ENCODE measurements at regions not wholly inside any gene's neighbourhood (a gene's known extent, or its start where the extent isn't known, plus 50 kb on each side); places are given as distances from the start of the nearest gene placed in this dataset.

DNA sequence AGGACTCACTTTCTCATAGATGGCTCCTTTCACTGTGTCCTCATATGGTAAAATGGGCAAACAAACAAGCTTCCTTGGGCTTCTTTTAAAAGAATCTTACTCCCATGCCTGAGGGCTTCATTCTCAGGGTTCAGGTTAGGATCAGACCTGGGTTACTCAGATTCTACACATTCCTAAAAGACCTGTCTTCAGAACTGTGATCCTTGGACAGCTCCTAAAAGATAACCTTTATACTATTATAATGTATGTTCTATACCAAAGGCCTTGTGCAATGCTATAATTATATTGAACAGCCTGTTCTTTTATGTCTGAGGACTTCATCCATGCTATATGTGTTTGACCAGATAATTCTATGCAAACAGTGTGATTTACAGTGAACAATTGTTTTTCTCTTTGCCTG lies 264.4 kb upstream of the CDH10 start:
- Histone ChIP-seq H3K9me3 (no peaks in the 10 kb centered on the region), H3K4me1 (no peaks in the 10 kb centered on the region), H3K36me3 (ENCODE audit: control insufficient read depth, insufficient read depth, low read length) (no peaks in the 10 kb centered on the region), H3K4me3 (ENCODE audit: low read depth, low read length) (no peak overlapping the region), H3K27me3 (replicated peaks; ENCODE audit: control insufficient read depth, insufficient read depth, low read length) (no peaks in the 10 kb centered on the region)
- POLR2A ChIA-PET: no interaction called here
- intact Hi-C loops (cut with micrococcal nuclease; ENCODE audit: unreplicated experiment): no loop called here
- CTCF ChIA-PET: no interaction called here
- TF ChIP-seq, protein P1, sequence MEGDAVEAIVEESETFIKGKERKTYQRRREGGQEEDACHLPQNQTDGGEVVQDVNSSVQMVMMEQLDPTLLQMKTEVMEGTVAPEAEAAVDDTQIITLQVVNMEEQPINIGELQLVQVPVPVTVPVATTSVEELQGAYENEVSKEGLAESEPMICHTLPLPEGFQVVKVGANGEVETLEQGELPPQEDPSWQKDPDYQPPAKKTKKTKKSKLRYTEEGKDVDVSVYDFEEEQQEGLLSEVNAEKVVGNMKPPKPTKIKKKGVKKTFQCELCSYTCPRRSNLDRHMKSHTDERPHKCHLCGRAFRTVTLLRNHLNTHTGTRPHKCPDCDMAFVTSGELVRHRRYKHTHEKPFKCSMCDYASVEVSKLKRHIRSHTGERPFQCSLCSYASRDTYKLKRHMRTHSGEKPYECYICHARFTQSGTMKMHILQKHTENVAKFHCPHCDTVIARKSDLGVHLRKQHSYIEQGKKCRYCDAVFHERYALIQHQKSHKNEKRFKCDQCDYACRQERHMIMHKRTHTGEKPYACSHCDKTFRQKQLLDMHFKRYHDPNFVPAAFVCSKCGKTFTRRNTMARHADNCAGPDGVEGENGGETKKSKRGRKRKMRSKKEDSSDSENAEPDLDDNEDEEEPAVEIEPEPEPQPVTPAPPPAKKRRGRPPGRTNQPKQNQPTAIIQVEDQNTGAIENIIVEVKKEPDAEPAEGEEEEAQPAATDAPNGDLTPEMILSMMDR (IDR thresholded peaks at IDR 0.05; ENCODE audit: insufficient read depth in 1 of 2, low read depth in 1 of 2, low read length in 1 of 2, severe bottlenecking in 1 of 2, unreplicated experiment in 1 of 2): no peak
- BruUV-seq (replicated peaks): no TSS peak
- Mint-ChIP-seq H3K9me3 (ENCODE audit: unreplicated experiment) (no peaks in the 10 kb centered on the region), H3K36me3 (ENCODE audit: insufficient read depth, unreplicated experiment) (no peaks in the 10 kb centered on the region), H3K27ac (ENCODE audit: unreplicated experiment) (no peak overlapping the region), H3K4me1 (ENCODE audit: low read depth, unreplicated experiment) (no peaks in the 10 kb centered on the region), H3K4me3 (ENCODE audit: unreplicated experiment) (no peak overlapping the region), H3K27me3 (ENCODE audit: insufficient read depth, unreplicated experiment) (no peaks in the 10 kb centered on the region)
- no peak for DNase-seq

DNA sequence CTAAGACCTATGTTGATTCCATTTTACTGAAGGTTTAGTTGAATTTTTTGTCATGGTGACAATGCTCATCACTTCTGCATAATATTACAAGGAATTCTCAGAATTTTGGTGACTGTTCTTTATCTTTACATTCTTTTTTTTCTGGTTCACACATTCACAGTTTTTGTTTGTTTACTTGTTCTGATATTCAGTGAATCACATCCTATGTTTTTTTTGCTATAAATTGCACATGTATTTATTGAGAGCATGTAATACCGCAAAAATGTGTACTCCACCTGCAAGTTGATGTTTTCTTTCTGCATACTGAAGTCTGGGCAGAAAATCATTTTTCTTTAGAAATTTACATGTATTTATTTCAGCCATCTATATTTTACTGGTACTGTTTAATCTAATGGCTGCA lies 261.9 kb upstream of the CDH10 start:
- no peak for DNase-seq
- no peaks in the 10 kb centered on the region for H3K27me3 ChIP-seq (replicated peaks; ENCODE audit: control insufficient read depth, insufficient read depth, low read length)
- no TSS peak for BruUV-seq (replicated peaks)
- Mint-ChIP-seq H3K36me3 (ENCODE audit: insufficient read depth, unreplicated experiment) (no peaks in the 10 kb centered on the region), H3K4me1 (ENCODE audit: low read depth, unreplicated experiment) (no peaks in the 10 kb centered on the region), H3K4me3 (ENCODE audit: unreplicated experiment) (no peak overlapping the region), H3K27ac (ENCODE audit: unreplicated experiment) (no peak overlapping the region), H3K9me3 (ENCODE audit: unreplicated experiment) (no peaks in the 10 kb centered on the region), H3K27me3 (ENCODE audit: insufficient read depth, unreplicated experiment) (no peaks in the 10 kb centered on the region)
- H3K9me3 ChIP-seq: no peaks in the 10 kb centered on the region
- ChIA-PET CTCF (no interaction called here), POLR2A (no interaction called here)
- H3K36me3 ChIP-seq (ENCODE audit: control insufficient read depth, insufficient read depth, low read length): no peaks in the 10 kb centered on the region
- H3K4me1 ChIP-seq: no peaks in the 10 kb centered on the region
- H3K4me3 ChIP-seq (ENCODE audit: low read depth, low read length): no peak overlapping the region
- TF ChIP-seq, protein P1 (IDR thresholded peaks at IDR 0.05; ENCODE audit: insufficient read depth in 1 of 2, low read depth in 1 of 2, low read length in 1 of 2, severe bottlenecking in 1 of 2, unreplicated experiment in 1 of 2): no peak
- intact Hi-C loops (cut with micrococcal nuclease; ENCODE audit: unreplicated experiment): no loop called here

DNA sequence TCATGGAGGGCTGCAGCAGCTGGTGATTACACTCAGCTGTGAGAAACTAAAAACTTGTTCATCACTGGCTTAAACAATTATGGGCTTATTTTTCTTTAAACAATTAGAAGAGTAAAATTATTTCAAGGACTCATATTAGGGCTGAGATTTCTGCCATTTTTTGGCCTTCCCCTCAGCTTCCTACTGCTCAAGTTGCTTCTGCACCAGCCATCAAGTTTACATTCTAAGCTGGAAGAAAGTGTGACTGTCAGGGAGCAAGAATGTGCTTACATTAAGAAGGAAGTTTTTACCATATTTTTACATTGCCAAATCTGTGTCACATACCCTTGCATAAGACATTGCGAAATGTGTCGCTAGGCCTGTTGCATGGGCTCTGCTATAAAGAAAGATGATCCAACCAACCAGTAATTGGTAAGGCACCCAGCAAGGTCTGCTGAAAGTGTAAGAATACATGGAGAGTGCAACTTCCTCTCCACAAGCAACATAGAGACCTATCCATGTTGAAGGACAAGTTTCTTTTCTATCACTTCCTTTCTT lies 260.3 kb upstream of the CDH10 start:
- Histone ChIP-seq H3K27me3 (replicated peaks; ENCODE audit: control insufficient read depth, insufficient read depth, low read length) (no peaks in the 10 kb centered on the region), H3K36me3 (ENCODE audit: control insufficient read depth, insufficient read depth, low read length) (no peaks in the 10 kb centered on the region), H3K4me1 (no peaks in the 10 kb centered on the region), H3K9me3 (no peaks in the 10 kb centered on the region), H3K4me3 (ENCODE audit: low read depth, low read length) (no peak overlapping the region)
- no peaks in the 10 kb centered on the region for H3K27me3 Mint-ChIP-seq (ENCODE audit: insufficient read depth, unreplicated experiment)
- POLR2A ChIA-PET: no interaction called here
- no peak overlapping the region for H3K27ac Mint-ChIP-seq (ENCODE audit: unreplicated experiment)
- BruUV-seq (replicated peaks): no TSS peak
- no peak overlapping the region for H3K4me3 Mint-ChIP-seq (ENCODE audit: unreplicated experiment)
- TF ChIP-seq, protein P1 (IDR thresholded peaks at IDR 0.05; ENCODE audit: insufficient read depth in 1 of 2, low read depth in 1 of 2, low read length in 1 of 2, severe bottlenecking in 1 of 2, unreplicated experiment in 1 of 2): no peak
- H3K36me3 Mint-ChIP-seq (ENCODE audit: insufficient read depth, unreplicated experiment): no peaks in the 10 kb centered on the region
- intact Hi-C loops (cut with micrococcal nuclease; ENCODE audit: unreplicated experiment): no loop called here
- no peak for DNase-seq
- no peaks in the 10 kb centered on the region for H3K4me1 Mint-ChIP-seq (ENCODE audit: low read depth, unreplicated experiment)
- H3K9me3 Mint-ChIP-seq (ENCODE audit: unreplicated experiment): no peaks in the 10 kb centered on the region
- CTCF ChIA-PET: no interaction called here
